Endothelial cell of hepatic sinusoid (primary cell): ENCODE measurements at regions not wholly inside any gene's neighbourhood (a gene's known extent, or its start where the extent isn't known, plus 50 kb on each side); places are given as distances from the start of the nearest gene placed in this dataset.

Experiments used
- in situ Hi-C: cut with HindIII; loops from 2 replicates; pipeline ENCODE4 v1.10.0; 2017; ENCODE audit warnings: low sequenced_read_pairs

DNA sequence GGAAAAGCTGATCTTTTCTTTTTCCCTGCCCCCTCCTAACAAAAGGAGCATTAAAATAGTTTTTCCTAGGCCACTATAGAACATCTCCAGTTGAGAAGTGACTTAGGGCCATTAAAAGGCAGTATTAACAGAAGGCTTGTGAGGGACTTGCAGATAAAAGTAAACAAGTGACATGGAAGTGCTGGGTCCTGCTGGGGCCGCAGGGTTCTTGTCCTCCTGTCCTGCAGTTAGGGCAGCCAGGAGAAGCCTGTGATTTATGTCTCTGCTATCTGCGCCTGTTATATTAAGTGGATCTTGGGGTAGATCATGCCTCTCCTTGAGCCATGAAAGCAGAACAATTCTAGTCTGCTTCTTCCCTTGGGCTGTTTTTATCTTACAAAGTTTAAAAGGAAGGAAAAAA lies 271.4 kb upstream of the C11orf87 start:
- in situ Hi-C loops, result no loop called here

DNA sequence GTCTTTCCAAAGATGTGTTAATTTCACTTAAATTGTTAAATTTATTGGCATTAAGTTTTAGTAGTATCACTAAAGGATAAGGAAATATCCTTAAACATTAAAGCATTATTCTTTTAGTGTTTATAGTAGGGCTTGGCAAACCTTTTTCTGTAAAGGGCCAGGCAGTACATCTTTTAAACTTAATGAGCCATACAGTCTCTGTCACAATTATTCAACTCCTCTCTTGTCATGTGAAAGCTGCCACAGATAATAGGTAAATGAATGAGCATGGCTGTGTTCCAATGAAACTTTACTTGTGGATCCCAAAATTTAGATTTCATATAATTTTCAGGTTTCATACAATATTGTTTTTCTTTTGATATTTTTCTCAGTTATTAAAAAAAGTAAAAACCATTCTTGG lies 268.2 kb upstream of the C11orf87 start:
- in situ Hi-C loops, result no loop called here

DNA sequence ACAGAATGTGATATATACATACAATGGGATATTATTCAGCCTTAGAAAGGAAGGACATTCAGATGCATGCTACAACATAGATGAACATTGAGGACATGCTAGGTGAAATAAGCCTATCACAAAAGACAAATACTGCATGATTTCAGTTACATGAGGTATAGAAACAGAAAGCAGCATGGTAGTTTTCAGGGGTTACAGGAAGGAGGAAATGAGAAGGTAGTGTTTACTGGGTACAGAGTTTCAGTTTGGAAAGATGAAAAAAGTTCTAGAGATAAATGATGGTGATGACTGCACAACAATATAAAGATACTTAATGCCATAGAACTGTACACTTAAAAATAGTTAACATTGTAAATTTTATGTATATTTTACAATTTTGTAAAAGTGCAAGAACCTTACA lies 266.7 kb upstream of the C11orf87 start:
- in situ Hi-C loops, result no loop called here

DNA sequence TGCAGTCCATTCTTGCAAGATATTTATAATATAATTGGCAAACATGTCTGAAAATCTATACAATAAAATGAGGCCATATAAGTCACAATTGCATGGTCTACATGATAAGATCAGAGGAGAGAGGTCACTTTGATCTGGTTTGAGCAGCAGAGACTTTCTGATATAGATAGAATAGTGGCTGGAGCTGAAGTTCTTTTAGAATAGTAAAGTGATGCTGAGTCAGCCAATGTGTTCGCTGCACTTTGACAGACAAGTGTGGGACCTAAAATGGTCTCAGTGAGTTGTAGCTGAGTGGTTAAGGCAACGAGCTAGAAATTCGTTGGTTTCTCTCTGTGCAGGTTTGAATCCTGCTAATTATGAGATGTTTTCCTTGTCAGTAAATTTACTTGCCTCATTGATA lies 257.0 kb upstream of the C11orf87 start:
- in situ Hi-C loops, result no loop called here

DNA sequence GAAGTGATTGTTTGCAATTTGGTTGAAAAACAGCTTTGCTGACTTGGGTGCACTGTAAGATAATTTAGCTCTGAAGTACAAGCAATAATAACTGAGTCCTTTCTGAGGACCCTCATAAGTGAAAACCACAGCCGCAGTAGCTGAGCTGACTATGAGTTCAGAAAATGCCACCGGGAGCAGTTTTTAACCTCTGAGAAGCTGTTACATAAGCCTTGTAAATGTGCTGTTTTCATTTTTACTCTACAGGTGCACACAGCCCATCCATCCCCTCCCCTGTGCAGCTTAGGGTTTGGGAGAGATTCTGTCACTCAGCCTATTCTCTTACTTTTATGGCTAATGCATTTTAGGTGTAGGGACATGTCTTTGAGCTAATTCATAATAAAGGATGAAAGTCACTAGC lies 255.5 kb upstream of the C11orf87 start:
- in situ Hi-C loops, result no loop called here

DNA sequence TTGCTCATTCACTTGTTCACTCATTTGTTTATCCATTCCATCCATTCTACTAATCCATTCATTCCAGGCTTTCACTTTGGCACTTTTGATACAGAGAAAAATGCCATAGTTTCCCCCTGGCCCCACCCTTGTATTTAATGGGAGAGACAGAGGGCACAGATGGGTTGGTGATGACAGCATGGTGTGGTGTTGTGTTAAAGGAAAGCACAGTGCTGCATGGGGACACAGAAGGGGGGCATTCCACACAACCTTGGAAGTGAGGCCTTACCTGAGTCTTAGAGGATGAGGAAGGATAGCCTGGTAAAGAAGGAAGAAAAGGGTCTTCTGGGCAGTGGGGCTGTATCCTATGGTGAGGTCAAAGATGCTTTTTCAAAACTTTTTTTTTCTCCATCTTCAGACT lies 248.5 kb upstream of the C11orf87 start:
- in situ Hi-C loops, result no loop called here

DNA sequence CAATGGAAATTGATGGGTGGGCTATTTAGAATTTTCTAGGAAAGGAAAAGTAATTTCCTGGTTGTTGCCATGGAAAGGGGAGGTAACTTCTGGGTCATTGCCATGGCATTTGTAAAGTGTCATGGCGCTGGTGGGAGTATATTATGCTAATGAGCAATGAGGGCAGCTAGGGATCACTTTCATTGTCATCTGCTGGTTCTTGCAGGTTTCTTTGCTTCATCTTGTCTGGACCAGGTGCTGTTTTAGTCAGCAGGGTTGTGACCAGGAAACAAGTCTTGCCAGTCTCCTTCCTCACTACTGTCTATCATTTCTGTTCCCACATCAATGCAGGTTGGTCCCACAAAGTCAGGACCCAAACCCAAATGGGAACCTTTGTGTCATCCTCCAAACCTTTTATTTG lies 237.6 kb upstream of the C11orf87 start:
- in situ Hi-C loops, result no loop called here

DNA sequence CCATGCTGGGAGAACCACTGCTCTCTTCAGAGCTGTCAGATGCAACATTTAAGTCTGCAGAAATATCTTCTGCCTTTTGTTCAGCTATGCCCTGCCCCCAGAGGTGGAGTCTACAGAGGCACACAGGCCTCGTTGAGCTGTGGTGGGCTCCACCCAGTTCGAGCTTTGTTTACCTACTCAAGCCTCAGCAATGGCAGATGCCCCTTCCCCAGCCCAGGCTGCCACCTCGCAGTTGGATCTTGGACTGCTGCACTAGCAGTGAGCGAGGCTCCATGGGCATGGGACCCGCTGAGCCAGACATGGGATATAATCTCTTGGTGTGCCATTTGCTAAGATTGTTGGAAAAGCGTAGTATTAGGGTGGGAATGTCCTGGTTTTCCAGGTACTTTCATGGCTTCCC lies 229.1 kb upstream of the C11orf87 start:
- in situ Hi-C loops, result no loop called here

DNA sequence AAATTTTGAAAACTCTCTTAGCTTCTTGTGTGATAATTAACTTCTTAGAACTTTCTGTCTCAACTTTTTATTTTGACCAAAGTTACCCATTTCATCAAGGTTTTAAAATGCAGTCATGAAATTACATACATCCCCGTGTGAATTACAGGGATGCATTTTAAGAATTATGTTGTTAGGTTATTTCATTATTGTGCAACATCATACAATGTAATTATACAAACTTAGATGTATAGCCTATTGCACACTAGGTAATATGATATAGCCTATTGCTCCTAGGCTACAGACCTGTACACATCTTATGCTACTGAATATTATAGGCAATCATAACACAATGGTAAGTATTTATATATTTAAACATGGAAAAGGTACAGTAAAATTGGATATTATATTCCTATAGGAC lies 228.1 kb upstream of the C11orf87 start:
- in situ Hi-C loops, result no loop called here

DNA sequence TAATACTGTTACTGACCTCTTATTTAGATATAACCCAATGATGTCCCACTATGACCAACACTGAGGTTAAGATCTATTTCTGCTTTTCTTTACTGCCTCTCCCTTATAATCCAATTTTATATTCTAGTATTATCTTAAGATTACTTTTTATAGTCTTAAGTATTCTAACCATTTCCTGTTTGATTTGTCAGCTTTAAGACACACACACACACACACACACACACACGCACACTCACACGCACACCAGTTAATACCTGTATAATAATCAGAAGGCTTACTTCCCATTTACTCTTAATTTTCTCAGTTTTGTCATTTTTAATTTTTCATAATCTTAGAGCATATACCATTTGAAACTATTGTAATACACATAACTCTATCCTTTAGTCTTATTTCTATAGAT lies 226.0 kb upstream of the C11orf87 start:
- in situ Hi-C loops, result no loop called here

DNA sequence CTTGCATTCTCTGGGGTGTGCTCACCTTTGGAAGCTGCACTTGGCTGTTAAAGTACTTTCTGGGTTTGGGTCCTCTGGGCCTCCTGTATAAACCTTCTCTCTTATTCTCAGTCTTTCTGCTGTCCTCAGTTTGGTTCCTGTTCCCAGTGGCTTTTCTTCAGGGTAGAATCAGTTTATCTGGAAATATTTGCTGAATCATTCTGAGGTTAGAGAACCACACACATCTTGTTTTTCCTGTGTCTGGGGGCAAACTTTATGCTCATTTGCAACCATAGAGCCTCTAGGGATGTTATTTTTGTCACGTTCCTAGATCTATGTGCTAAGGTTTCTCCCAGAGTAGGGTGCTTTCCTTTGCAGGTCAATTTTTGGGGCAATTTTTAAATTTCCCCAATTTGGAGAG lies 224.3 kb upstream of the C11orf87 start:
- in situ Hi-C loops, result no loop called here

DNA sequence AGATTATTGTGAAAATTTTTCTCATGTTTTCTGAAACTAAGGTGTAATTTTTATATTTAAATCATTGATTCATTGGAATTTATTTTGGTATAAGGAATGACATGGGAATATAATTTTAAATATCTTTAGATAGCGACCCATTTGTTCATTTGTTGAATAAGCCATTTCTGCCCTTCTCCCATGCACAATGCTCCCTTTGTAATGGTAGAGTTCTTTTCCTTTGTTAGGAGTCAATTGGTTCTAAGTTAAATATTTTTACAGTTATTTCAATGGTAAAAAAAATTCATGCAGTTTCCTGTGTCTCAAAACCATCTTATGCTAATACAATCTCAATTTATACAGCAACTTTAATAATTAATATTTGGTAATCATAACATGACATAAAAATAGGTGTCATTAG lies 218.8 kb upstream of the C11orf87 start:
- in situ Hi-C loops, result no loop called here

DNA sequence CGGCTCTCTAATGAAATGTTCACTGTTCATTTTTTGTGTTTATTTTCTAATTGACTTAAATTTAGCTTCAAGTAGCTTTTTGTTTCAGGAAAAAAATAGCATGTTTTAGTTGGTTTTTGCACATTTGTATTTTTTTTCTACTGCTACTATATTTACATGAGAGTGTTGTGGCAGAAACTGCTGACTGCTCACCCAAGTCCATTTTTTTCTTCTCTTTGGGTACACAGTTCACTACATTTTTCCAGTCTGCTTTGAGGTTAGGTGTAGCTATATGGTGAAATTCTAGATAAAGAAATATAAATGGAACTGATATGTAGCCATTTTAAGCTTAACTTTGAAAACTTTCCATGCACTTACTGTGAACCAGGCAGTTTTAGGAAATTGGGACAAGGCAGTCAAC lies 216.7 kb upstream of the C11orf87 start:
- in situ Hi-C loops, result no loop called here

DNA sequence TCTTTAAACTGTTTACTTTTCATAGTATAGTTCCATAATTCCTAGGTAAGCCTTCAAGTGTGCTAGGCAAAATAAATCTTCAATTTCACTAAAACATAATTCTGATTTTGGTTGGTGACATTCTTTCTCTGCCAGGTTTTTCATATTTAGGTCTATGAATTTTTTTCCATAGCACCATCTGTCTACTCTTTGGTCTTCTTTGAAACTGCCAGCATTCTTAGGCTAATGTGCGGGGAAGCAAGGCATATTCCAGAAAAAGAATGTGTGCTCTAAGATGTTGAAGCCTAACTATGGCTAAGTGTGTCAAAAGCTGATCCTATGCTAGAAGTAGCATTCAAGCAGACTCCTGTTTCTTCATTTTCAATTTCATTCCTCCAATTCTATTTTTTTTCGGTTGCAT lies 213.9 kb upstream of the C11orf87 start:
- in situ Hi-C loops, result no loop called here

DNA sequence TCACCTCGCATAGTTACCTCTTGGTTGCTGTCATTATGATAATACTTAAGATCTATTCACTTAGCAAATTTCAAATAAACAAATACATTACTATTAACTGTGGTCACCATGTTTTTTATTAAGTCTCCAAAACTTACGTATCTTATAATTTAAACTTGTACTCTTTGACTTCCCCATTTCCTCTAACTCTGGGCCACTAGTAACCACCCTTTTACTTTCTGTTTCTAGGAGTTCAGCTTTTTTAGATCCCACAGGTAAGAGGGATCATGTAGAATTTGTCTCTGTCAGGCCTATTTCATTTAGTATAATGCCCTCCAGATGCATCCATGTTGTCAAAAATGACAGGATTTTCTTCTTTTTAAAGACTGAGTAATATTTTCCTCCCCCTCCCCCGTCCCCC lies 212.4 kb upstream of the C11orf87 start:
- in situ Hi-C loops, result no loop called here

DNA sequence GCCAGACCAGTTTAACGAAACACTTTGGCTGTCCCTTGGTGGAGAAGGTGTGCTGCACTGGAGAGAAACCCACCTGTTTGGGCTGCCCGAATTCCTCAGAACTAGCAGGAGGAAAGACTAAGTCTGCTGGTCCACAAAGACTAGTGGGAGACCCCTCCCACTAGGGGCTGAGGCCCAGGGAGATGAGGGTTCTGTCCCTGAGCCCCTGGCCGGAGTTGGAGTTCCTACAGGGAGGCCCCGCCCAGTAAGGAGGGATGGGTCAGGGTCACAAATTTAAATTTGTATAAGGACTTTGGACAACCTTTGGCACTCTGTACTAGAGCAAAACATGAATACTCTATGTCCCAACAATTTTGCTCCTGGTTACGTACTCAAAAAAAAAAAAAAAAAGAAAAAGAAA lies 200.8 kb upstream of the C11orf87 start:
- in situ Hi-C loops, result no loop called here

DNA sequence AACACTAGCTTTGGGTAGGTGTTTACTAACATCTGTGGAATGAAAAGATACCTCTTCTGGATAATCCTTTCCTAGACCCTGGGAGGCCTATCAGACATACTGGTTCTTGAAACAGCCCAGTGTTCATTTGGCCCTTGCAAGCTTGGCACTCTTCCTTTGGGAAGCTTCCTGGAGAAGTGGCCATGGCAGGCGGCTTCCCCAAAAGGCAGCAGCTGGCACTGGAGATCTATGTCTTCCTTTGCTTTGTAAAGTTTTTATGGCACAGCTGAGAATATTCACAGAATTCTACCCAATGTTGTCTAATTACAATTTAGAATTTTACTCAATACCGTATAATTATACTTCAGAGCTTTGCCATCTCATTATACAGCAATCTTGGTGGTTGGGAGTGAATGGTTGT lies 199.2 kb upstream of the C11orf87 start:
- in situ Hi-C loops, result no loop called here

DNA sequence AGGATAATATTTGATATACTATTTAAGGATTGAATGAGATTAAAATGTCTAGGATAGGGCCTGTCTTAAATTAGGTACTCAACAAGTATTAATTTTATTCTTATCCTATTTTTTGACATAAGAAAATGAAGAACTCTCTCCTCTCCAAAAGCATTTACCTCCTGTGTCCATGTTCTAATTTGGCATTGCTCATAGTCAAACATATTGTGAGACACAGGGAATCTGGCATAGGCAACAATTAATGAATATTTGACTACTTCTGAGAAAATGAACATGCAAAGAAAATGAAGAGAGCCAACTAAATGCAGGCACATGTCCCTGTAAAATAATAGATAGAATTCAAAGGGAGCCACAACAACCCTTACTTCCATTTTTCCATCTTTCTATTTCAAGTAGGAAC lies 198.5 kb upstream of the C11orf87 start:
- in situ Hi-C loops, result no loop called here

DNA sequence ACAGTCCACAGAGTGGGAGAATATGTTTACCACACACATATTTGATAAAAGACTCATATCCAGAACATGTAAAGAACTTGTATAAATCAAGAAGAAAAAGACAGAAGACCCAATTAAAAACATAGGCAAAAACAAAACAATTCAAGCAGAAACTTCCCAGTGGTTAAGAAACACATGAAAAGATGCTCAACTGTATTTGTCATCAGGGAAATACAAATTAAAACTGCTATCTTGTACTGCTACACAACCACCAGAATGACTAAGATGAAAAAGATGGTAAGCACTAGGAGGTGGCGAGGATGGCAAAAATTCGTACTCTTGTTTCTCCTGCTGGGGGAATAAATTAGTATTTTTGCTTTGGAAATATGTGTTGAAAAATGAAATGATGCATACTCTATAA lies 192.3 kb upstream of the C11orf87 start:
- in situ Hi-C loops, result no loop called here

DNA sequence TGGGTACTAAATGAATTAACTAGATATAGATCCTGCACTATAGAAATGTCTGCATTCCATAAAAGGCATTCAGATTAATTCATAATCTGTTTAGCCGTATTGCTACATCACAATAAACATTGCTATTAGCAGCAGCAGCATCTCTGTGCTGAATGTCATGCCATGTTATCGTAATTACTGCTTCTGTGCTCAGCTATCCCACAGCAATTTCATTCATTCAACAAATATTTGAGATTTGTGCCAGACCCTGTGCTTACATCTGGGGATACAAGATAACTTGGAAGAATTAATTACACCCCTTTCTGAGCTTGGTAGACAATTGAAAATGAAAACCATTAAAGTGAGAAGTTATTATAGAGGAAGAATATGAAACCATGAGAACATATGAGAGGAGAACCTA lies 185.8 kb upstream of the C11orf87 start:
- in situ Hi-C loops, result no loop called here

DNA sequence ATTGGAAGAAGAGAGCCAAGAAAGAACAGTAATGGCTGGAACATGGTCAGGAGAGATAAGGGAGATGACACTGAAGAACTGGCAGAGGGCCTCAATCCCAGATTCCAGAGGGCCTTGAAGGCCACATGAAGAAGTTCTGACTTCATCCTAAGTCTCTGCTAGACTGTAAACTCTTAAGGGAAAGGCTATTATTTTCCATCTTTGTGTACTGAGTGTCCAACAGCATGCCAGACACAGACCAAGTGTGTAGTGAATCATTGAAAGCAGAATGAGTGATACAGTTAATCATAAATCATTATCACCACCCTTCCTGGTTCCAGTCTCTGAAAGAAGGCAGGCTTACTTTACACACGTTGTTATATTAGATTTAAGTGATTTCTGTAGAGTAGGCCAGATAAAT lies 185.3 kb upstream of the C11orf87 start:
- in situ Hi-C loops, result no loop called here

DNA sequence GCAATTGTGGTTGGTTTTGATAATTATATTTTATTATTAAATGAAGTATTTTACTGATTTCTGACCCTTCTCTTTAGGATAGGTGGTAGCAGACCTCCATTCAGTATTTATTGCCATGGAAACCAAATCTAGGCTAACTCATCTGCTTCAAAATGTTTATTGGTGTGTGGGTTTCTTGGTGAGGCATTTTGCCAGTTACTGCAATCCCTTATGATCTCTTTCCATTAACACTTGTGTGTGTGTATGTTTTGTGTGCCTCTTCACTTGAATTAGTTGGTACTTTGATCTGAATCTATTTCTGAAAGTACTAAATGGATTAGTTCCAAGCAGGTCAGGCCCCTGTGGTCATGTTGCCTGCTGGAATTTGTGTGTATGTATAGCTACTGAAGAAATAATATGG lies 184.4 kb upstream of the C11orf87 start:
- in situ Hi-C loops, result no loop called here

DNA sequence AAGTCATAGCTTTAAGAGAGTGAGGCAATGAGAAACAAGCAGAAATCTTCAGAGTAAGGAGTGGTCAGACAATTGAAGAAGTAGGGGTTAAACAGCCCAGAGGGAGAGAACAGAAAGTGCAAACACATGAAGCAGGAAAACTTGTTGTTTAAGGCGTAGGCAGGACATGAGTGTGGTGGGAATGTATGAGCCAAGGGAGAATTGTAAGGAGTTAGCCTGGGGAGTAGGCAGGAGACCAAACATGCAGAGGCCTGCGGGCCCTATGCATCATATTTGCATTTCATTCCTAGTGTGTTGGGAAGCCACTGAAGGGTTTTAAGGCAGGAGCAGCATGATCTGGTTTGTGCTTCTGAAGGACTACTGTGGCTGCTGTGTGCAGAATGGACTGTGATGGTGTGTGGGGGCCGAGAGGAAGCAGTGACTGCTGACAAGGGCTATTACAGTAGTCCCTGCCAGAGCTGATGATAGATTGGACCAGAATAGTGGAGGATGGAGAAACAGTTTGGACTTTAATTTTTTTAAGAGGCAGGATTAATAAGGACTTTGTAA lies 179.9 kb upstream of the C11orf87 start:
- in situ Hi-C loops, result no loop called here

DNA sequence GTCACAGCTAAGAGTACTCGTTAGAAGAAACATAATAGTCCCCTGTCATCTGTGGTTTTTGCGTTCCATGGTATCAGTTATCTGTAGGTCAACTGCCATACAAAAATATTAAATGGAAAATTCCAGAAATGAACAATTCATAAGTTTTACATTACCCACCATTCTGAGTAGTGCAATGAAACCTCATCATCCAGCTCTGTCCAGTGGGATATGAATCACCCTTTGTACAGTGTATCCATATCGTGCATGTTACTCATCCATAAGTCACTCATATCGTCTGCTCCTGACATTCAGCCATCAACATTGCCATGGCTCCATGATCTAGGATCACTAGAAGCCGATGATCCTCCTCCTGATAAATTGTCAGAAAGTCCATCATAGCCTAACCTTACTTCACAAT lies 174.9 kb upstream of the C11orf87 start:
- in situ Hi-C loops, result no loop called here
